Endothelial cell of umbilical vein (primary cell): ENCODE measurements at regions not wholly inside any gene's neighbourhood (a gene's known extent, or its start where the extent isn't known, plus 50 kb on each side); places are given as distances from the start of the nearest gene placed in this dataset.

ENCODE experiments used
- BruUV-seq: library from RNA; stranded (reverse); fragments of 400-500 nt; replicated peaks from 2 replicates; lab custom pipeline; 2021; lab: Mats Ljungman, UMichigan
- CTCF ChIA-PET: fragments of 300-600, 350-600 bp; sonication (Branson Sonifier 250); formaldehyde crosslinking; loops from one replicate; lab custom pipeline; 2021; ENCODE audit warnings: antibody characterized with exemption, inconsistent platforms; lab: Charles Lee
- POLR2A ChIA-PET: fragments of 300-600, 350-600 bp; sonication (Branson Sonifier 250); formaldehyde crosslinking; loops from one replicate; lab custom pipeline; 2021; ENCODE audit warnings: antibody characterized with exemption, inconsistent platforms; lab: Charles Lee
- DNase-seq: peaks from one replicate; pipeline ENCODE4 v3.0.0-alpha.2; 2011; ENCODE audit warnings: low read depth, low spot score
- FAIRE-seq: peaks from 2 replicates; lab custom pipeline; 2011; peaks lifted over from hg19 to GRCh38; lab: Jason Lieb, UNC
- H2AFZ ChIP-seq: 2 replicates; pipeline ENCODE4 v1.6.0; 2012; ENCODE audit warnings: low read depth, low read length, control low read depth, inconsistent platforms
- H3K27ac ChIP-seq: 2 replicates; pipeline ENCODE4 v1.5.1; 2011; ENCODE audit warnings: low read depth, mild to moderate bottlenecking, control low read depth, low read length, moderate library complexity; ENCODE audit not compliant: insufficient read depth
- H3K27me3 ChIP-seq, 2 experiments: 2 replicates each; pipeline versions ENCODE4 v1.6.0 to v1.6.1; 2011; ENCODE audit warnings: low read length in 2 of 2, mixed read lengths in 1 of 2; ENCODE audit not compliant: control insufficient read depth in 2 of 2, insufficient read depth in 2 of 2
- H3K36me3 ChIP-seq, 2 experiments: 2 replicates in 1 of 2; 3 replicates in 1 of 2; pipeline ENCODE4 v1.5.1; 2011; ENCODE audit warnings: low read length in 2 of 2, mild to moderate bottlenecking in 1 of 2, moderate library complexity in 1 of 2; ENCODE audit not compliant: control insufficient read depth in 2 of 2, insufficient read depth in 2 of 2; ENCODE audit errors: extremely low read depth in 1 of 2
- H3K4me1 ChIP-seq: 3 replicates; pipeline ENCODE4 v1.5.1; 2011; ENCODE audit warnings: mild to moderate bottlenecking, low read length; ENCODE audit not compliant: control insufficient read depth, insufficient read depth; ENCODE audit errors: extremely low read depth
- H3K4me2 ChIP-seq: 2 replicates; pipeline ENCODE4 v1.6.1; 2011; ENCODE audit warnings: low read length, control low read depth, mixed read lengths; ENCODE audit not compliant: insufficient read depth
- H3K4me3 ChIP-seq, 3 experiments: fragments of 200-600 bp in 1 of 3; sonication (generic), shearing (Covaris generic) in 1 of 3; replicated peaks in 1 of 3; 2 replicates each; pipeline ENCODE4 v1.5.1; 2011 to 2016; ENCODE audit warnings: control low read depth in 3 of 3, low read length in 3 of 3, mild to moderate bottlenecking in 2 of 3, inconsistent platforms in 1 of 3, low read depth in 1 of 3, moderate library complexity in 1 of 3; ENCODE audit not compliant: insufficient read depth in 1 of 3
- H3K79me2 ChIP-seq: 2 replicates; pipeline ENCODE4 v1.6.0; 2012; ENCODE audit warnings: low read length, inconsistent platforms; ENCODE audit not compliant: control insufficient read depth, insufficient read depth
- H3K9ac ChIP-seq: replicated peaks from 2 replicates; pipeline ENCODE3; 2011; ENCODE audit warnings: low read length, control low read depth; ENCODE audit not compliant: insufficient read depth; ENCODE audit errors: extremely low read depth
- H3K9me1 ChIP-seq: replicated peaks from 3 replicates; pipeline ENCODE4 v1.6.0; 2011; ENCODE audit warnings: mild to moderate bottlenecking, low read length; ENCODE audit not compliant: control insufficient read depth, insufficient read depth; ENCODE audit errors: extremely low read depth
- H3K9me3 ChIP-seq: replicated peaks from 2 replicates; pipeline ENCODE4 v1.5.1; 2012; ENCODE audit warnings: low read length, inconsistent platforms; ENCODE audit not compliant: control insufficient read depth, insufficient read depth
- H4K20me1 ChIP-seq: replicated peaks from 2 replicates; pipeline ENCODE3; 2011; ENCODE audit warnings: mild to moderate bottlenecking, low read length; ENCODE audit not compliant: control insufficient read depth, insufficient read depth; ENCODE audit errors: extremely low read depth
- CTCF ChIP-seq, 2 donors: IDR thresholded peaks; 1 replicate in 1 of 2; 2 replicates in 1 of 2; pipeline ENCODE4 v1.5.1; 2011; ENCODE audit warnings: low read length in 2 of 2, mild to moderate bottlenecking in 2 of 2, moderate library complexity in 2 of 2, control low read depth in 1 of 2, inconsistent platforms in 1 of 2, low read depth in 1 of 2; ENCODE audit not compliant: insufficient read depth in 1 of 2; ENCODE audit errors: extremely low read depth in 1 of 2
- EZH2 ChIP-seq: IDR thresholded peaks from 2 replicates; pipeline ENCODE4 v1.6.1; 2012; ENCODE audit warnings: borderline replicate concordance, low read depth, mild to moderate bottlenecking, moderate library complexity, low read length, inconsistent platforms; ENCODE audit not compliant: severe bottlenecking
- FOS ChIP-seq: IDR thresholded peaks from 2 replicates; pipeline ENCODE4 v1.6.1; 2011; ENCODE audit warnings: mild to moderate bottlenecking, low read length, moderate library complexity, borderline replicate concordance; ENCODE audit not compliant: insufficient read depth
- GATA2 ChIP-seq: IDR thresholded peaks from 2 replicates; pipeline ENCODE4 v1.7.0; 2011; ENCODE audit warnings: low read depth, mild to moderate bottlenecking, moderate library complexity, mixed read lengths, low read length; ENCODE audit not compliant: insufficient read length, insufficient read depth
- JUN ChIP-seq: IDR thresholded peaks from 2 replicates; pipeline ENCODE4 v1.6.1; 2011; ENCODE audit warnings: borderline replicate concordance, low read depth; ENCODE audit not compliant: insufficient read length, insufficient read depth
- MYC ChIP-seq: IDR thresholded peaks from one replicate; pipeline ENCODE4 v1.6.1; 2011; ENCODE audit warnings: mild to moderate bottlenecking, low read depth, low read length
- POLR2A ChIP-seq: IDR thresholded peaks from 2 replicates; pipeline ENCODE4 v1.6.1; 2012; ENCODE audit warnings: low read depth, mild to moderate bottlenecking, control low read depth, low read length
- POLR2AphosphoS5 ChIP-seq: IDR thresholded peaks from 2 replicates; pipeline ENCODE4 v1.6.1; 2012; ENCODE audit warnings: low read depth, mild to moderate bottlenecking, control low read depth, low read length, moderate library complexity; ENCODE audit not compliant: insufficient read depth
- dilution Hi-C: fragments of 300-500 bp; cut with MboI; formaldehyde crosslinking; loops from one replicate; pipeline ENCODE4 v1.15.0; 2019; ENCODE audit warnings: low sequenced_read_pairs; ENCODE audit not compliant: extremely low pct_ligation_motif_present
- intact Hi-C: fragments of 100-400 bp; cut with micrococcal nuclease; formaldehyde crosslinking; loops from one replicate; pipeline ENCODE4 v1.10.0; 2022
- TF ChIP-seq, protein P1 (sequence below): IDR thresholded peaks from 2 replicates; pipeline ENCODE4 v1.6.1; 2011; ENCODE audit not compliant: insufficient read depth, insufficient read length

- FAIRE-seq, result no peak
- Histone ChIP-seq H2AFZ (no peak overlapping the region), H3K27ac (no peak overlapping the region), H3K4me2 (no peak overlapping the region), H3K9me3 (no peaks in the 10 kb centered on the region), H3K36me3 (no peaks in the 10 kb centered on the region), H3K4me3 (no peak overlapping the region), H4K20me1 (no peaks in the 10 kb centered on the region), H3K4me1 (no peaks in the 10 kb centered on the region), H3K27me3 (peaks cover 0 to 2% of the 10 kb centered on the region in 2 experiments), H3K9ac (no peak overlapping the region), H3K9me1 (no peaks in the 10 kb centered on the region), H3K79me2 (no peaks in the 10 kb centered on the region)
- CTCF ChIA-PET, result interaction anchor here (0.9 to 1.1 kb wide), 2 partner anchors 8 to 99 kb away, joined by 3 read pairs; no protein-coding TSS in a partner anchor
- dilution Hi-C loops, result no loop called here
- no peak for DNase-seq
- intact Hi-C loops, result no loop called here
- BruUV-seq, result no TSS peak
- POLR2A ChIA-PET, result no interaction called here
- TF ChIP-seq CTCF (IDR thresholded peaks at IDR 0.05; ENCODE audit: extremely low read depth in 1 of 2, insufficient read depth in 1 of 2, low read depth in 1 of 2, low read length in 2 of 2), result no peak
- TF ChIP-seq, protein P1, sequence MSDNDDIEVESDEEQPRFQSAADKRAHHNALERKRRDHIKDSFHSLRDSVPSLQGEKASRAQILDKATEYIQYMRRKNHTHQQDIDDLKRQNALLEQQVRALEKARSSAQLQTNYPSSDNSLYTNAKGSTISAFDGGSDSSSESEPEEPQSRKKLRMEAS, result no peak
- TF ChIP-seq JUN, result no peak
- no peak for TF ChIP-seq MYC
- TF ChIP-seq POLR2AphosphoS5, result no peak
- TF ChIP-seq GATA2, result no peak
- no peak for TF ChIP-seq FOS
- no peak for TF ChIP-seq POLR2A
- no peak for TF ChIP-seq EZH2
Measured at GRCh38 chr6:152848919-152849318, 98.3 kb downstream of the VIP start.
